SK-N-MC (cell line): ENCODE measurements at regions not wholly inside any gene's neighbourhood (a gene's known extent, or its start where the extent isn't known, plus 50 kb on each side); places are given as distances from the start of the nearest gene placed in this dataset.

Experiments used
- DNase-seq: peaks from one replicate; pipeline ENCODE4 v3.0.0-alpha.2; 2011; ENCODE audit warnings: low read depth, low spot score
- H3K27ac ChIP-seq: fragments of 200-600 bp; sonication (generic); 2 replicates; pipeline ENCODE4 v1.5.1; 2016; ENCODE audit warnings: mixed run types
- H3K36me3 ChIP-seq: fragments of 200-600 bp; sonication (generic); 2 replicates; pipeline ENCODE4 v1.6.1; 2017; ENCODE audit warnings: antibody characterized with exemption, low read length, mixed read lengths; ENCODE audit not compliant: insufficient read depth
- H3K4me3 ChIP-seq: fragments of 200-600 bp; sonication (generic); 2 replicates; pipeline ENCODE4 v1.5.1; 2016
- H3K9ac ChIP-seq: fragments of 200-600 bp; sonication (generic); 2 replicates; pipeline ENCODE4 v1.8.0; 2017; ENCODE audit warnings: mixed run types, mixed read lengths; ENCODE audit not compliant: insufficient read length
- H3K9me3 ChIP-seq: fragments of 200-600 bp; sonication (generic); 2 replicates; pipeline ENCODE4 v1.6.1; 2017; ENCODE audit warnings: low read depth, mild to moderate bottlenecking, antibody characterized with exemption, low read length, moderate library complexity, mixed read lengths
- EZH2 ChIP-seq: fragments of 200-600 bp; sonication (generic); IDR thresholded peaks from one replicate; pipeline ENCODE4 v1.6.1; 2017; ENCODE audit warnings: antibody characterized with exemption
- FOXP2 ChIP-seq: optimal IDR thresholded peaks from 2 replicates; pipeline ENCODE3; 2011; ENCODE audit warnings: mild to moderate bottlenecking, moderate library complexity; ENCODE audit not compliant: insufficient read depth; ENCODE audit errors: extremely low read length, control extremely low read depth
- POLR2AphosphoS5 ChIP-seq: IDR thresholded peaks from 2 replicates; pipeline ENCODE4 v1.6.1; 2012; ENCODE audit warnings: mild to moderate bottlenecking, low read depth, low read length, borderline replicate concordance

DNA sequence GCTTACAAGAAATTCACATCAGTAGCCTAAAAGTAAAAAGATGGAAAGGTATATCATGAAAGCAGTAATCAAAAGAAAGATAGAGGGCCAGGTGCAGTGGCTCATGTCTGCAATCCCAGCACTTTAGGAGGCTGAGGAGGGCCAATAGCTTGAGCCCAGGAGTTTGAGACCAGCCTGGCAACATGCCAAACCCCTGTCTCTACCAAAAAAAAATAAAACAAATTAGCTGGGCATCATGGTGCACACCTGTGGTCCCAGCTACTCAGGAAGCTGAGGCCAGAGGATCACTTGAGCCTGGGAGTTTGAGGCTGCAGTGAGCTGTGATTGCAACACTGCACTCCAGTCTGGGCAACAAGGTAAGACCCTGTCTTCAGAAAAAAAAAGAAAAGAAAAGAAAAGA lies 55.5 kb downstream of the GSPT2 start:
- Histone ChIP-seq H3K9ac (no peak overlapping the region), H3K9me3 (no peaks in the 10 kb centered on the region), H3K4me3 (no peak overlapping the region), H3K36me3 (no peaks in the 10 kb centered on the region), H3K27ac (no peak overlapping the region)
- TF ChIP-seq FOXP2 (no peak), POLR2AphosphoS5 (no peak), EZH2 (no peak)
- DNase-seq, result no peak

DNA sequence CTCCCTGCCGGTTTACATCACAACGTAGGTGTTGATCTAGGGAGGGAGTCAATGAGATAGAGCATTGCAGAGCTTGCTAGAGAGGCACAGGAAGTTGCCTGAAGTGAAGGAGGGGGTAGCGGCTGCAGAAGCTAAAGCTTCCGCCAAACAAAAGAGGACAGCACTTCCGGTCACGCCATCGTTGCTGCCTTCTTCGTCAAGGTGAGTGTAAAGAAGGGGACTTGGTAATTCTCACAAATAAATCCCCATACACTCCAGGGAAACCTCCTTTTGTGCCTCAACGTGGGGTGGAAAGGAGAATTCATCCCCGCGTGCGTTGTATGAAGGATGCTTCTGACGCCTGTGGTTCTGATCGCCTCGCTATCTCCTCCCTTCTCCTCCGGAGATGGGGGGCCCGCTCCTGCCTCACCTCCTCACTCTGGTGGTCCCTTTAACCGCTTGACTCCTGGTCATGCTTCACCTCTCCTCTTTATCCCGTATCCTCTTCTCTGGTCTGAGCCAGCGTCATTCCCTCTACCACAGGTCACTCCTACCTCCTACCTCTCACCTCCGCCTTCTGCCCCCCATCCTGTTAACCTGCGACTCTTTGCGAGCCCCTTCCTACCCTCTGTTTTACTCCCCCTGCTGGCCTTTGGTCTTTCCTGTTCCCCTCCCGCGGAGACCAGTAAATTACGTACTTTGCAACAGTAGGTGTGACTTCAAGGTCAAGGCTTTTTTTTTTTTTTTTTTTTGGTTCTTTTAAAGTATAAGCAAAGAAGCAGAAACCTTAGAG lies 59.9 kb downstream of the GSPT2 start:
- Histone ChIP-seq H3K36me3 (peaks cover 11% of the 10 kb centered on the region), H3K4me3 (peak overlapping the region; percentile 83), H3K9me3 (no peaks in the 10 kb centered on the region), H3K27ac (peak overlapping the region; percentile 44; the same call in 1 of the 2 replicates), H3K9ac (peak overlapping the region; percentile 64)
- TF ChIP-seq POLR2AphosphoS5 (no peak), EZH2 (no peak), FOXP2 (no peak)
- DNase-seq, result no peak

DNA sequence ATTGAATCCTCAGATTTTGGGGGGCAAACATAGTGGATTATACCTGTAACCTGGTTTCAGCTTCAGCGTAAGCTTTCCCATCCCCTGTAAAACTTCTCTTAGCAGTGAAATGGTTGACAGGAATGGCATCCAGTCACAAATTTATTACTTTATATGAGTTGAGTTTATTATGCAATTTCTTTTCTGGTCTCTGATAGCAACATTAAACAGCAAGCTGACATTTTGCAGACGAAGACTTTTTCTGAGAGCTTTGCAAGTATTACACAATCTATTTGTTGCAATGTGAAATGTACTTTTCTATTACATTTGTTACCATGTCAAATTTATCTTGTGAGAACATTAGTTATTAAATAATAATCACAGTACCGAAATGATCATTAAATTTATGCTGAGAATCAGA lies 60.6 kb downstream of the GSPT2 start:
- Histone ChIP-seq H3K27ac (peak overlapping the region; percentile 39; the same call in 1 of the 2 replicates), H3K9ac (peak overlapping the region; percentile 64), H3K9me3 (no peaks in the 10 kb centered on the region), H3K36me3 (peaks cover 11% of the 10 kb centered on the region), H3K4me3 (peak overlapping the region; percentile 83)
- no peak for TF ChIP-seq FOXP2
- no peak for TF ChIP-seq EZH2
- no peak for TF ChIP-seq POLR2AphosphoS5
- DNase-seq, result peak; percentile 24

DNA sequence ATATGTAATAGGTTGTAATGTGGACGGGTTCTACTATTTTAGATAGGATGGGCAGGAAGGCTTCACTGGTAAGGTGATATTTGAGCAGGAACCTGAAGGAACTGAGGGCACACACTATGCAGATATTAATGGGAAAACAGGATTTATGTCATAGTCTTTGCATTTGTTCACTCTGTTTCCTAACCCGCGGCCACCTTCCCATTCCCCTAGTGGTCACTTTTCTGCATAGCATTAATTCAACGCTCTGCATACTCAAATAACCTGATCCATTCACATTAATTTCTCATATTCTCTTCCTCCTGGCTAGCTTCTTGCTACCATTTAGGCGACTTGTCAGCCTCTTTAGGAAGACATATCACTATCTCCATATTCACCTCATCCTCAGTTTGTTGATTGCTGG lies 61.5 kb downstream of the GSPT2 start:
- no peak overlapping the region for H3K4me3 ChIP-seq
- no peak for DNase-seq
- no peak overlapping the region; the same call in 1 of the 2 replicates for H3K27ac ChIP-seq
- no peak overlapping the region for H3K9ac ChIP-seq
- H3K36me3 ChIP-seq, result peaks cover 11% of the 10 kb centered on the region
- H3K9me3 ChIP-seq, result no peaks in the 10 kb centered on the region
- TF ChIP-seq FOXP2 (no peak), EZH2 (no peak)

DNA sequence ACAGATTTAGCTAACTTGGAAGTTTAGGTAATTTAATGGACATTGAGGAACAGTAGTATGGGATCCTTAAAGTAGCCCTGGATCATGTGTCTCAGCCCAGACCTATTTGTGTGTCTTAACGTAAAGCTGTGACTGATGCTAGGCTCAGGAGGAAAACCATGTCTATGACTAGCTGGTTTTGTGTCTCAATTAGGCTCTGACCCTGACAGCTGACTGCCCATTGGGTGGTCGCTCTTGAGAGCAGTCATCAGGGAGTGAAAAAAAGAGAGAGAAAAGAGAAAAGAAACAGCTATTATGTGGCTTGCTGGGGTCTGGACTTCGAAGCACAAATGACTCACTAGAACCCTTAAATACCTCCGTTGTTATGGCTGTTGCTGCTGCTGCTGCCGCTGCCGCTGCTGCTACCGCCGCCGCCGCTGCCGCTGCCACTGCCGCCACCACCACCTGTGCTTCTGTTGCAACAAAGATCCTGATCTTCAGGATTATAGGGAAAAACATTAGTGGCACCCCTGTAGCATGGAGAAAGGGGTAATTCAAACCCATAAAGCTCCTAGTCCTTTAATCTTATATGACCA lies 70.7 kb downstream of the GSPT2 start:
- H3K27ac ChIP-seq, result no peak overlapping the region
- H3K9me3 ChIP-seq, result no peaks in the 10 kb centered on the region
- no peak overlapping the region for H3K4me3 ChIP-seq
- peaks cover 5% of the 10 kb centered on the region; the same call in 1 of the 2 replicates for H3K36me3 ChIP-seq
- TF ChIP-seq EZH2, result no peak
- no peak for TF ChIP-seq FOXP2
- TF ChIP-seq POLR2AphosphoS5, result no peak
- no peak for DNase-seq
- no peak overlapping the region for H3K9ac ChIP-seq

DNA sequence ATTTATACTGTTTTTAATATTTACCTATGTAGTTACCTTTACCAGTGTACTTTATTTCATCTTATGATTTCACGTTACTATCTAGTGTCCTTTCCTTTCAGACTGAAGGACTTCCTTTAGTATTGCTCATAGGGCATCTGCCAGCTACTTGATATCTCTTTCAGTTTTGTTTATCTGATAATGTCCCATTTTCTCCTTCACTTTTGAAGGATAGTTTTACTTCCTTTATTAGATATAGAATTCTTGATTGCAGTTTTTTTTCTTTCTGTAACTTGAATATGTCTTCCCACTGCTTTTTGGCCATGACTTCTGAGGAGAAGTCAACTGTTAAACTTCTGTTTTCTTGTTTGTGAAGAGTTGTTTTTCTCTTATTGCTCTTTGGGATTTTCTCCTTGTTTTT lies 69.4 kb upstream of the MAGED1 start:
- no peak for DNase-seq
- H3K36me3 ChIP-seq, result no peaks in the 10 kb centered on the region; the same call in 1 of the 2 replicates
- H3K4me3 ChIP-seq, result no peak overlapping the region
- H3K9ac ChIP-seq, result no peak overlapping the region
- H3K27ac ChIP-seq, result no peak overlapping the region
- TF ChIP-seq EZH2 (no peak), POLR2AphosphoS5 (no peak), FOXP2 (no peak)
- no peaks in the 10 kb centered on the region for H3K9me3 ChIP-seq

DNA sequence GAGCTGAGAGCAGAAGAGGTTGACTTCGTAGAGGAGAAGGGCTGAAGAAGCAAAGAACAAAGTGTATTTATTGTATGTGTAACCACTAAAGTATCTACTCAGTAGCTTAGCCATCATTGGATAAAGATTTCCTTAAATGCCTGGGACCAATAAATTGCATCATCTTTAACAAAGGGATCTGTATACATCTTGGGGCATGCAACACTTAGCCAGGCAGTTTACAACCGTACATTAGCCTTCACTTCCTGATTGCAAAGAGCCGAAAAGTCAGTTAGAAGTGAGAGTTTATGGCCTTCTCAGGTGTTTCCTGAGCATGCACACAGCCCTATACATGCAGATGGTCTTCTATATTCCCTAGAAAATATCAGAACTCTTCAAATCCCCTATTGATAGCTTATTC lies 68.0 kb upstream of the MAGED1 start:
- no peak for TF ChIP-seq FOXP2
- no peak for TF ChIP-seq EZH2
- no peak for TF ChIP-seq POLR2AphosphoS5
- Histone ChIP-seq H3K9ac (no peak overlapping the region), H3K4me3 (no peak overlapping the region), H3K36me3 (no peaks in the 10 kb centered on the region), H3K27ac (no peak overlapping the region), H3K9me3 (no peaks in the 10 kb centered on the region)
- no peak for DNase-seq

DNA sequence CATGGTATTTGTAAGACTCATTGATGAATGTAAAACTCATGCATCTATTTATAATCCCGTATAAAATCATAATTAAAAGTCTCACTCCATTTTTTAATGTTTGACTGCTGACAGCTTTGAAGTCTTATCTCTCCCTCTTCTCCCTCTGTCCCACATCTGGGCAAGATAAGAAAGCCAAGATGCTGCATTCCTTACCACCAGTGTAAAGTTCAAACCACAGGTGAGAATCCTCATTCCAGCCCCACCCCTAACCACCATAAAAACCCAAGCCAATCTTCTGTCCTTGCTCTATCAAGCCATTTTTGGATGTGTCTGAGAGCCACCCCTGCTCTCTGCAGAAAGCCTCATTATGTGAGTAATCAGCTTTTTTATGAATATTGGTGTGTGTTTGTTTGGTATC lies 59.3 kb upstream of the MAGED1 start:
- no peaks in the 10 kb centered on the region for H3K36me3 ChIP-seq
- no peak for TF ChIP-seq POLR2AphosphoS5
- TF ChIP-seq FOXP2, result no peak
- TF ChIP-seq EZH2, result no peak
- DNase-seq, result no peak

More for the DNA sequence above, 59.3 kb upstream of the MAGED1 start:
- H3K4me3 ChIP-seq, result no peak overlapping the region
- no peak overlapping the region for H3K27ac ChIP-seq
- no peak overlapping the region for H3K9ac ChIP-seq
- no peaks in the 10 kb centered on the region for H3K9me3 ChIP-seq
